ENCODE measurements at regions not wholly inside any gene's neighbourhood (a gene's known extent, or its start where the extent isn't known, plus 50 kb on each side); places are given as distances from the start of the nearest gene placed in this dataset.

- H3K4me3 ChIP-seq (ENCODE audit: low read length), result no peak overlapping the region
- no peak for TF ChIP-seq CTCF (conservative IDR thresholded peaks at IDR 0.05; ENCODE audit: low read depth, low read length)
- no peak for DNase-seq (ENCODE audit: low read depth)
Measured at GRCh38 chr5:172564883-172565282, 76.2 kb upstream of the NEURL1B start.

GRCh38 chr5:172564188-172564587 lies 76.9 kb upstream of the NEURL1B start:
- TF ChIP-seq CTCF (conservative IDR thresholded peaks at IDR 0.05; ENCODE audit: low read depth, low read length), result no peak
- H3K4me3 ChIP-seq (ENCODE audit: low read length), result no peak overlapping the region
- DNase-seq (ENCODE audit: low read depth), result no peak

GRCh38 chr5:172562443-172562842 lies 78.6 kb upstream of the NEURL1B start:
- no peak for DNase-seq (ENCODE audit: low read depth)
- H3K4me3 ChIP-seq (ENCODE audit: low read length), result no peak overlapping the region
- TF ChIP-seq CTCF (conservative IDR thresholded peaks at IDR 0.05; ENCODE audit: low read depth, low read length), result no peak

- DNase-seq (ENCODE audit: low read depth), result no peak
- H3K4me3 ChIP-seq (ENCODE audit: low read length), result no peak overlapping the region
- TF ChIP-seq CTCF (conservative IDR thresholded peaks at IDR 0.05; ENCODE audit: low read depth, low read length), result no peak
Measured at GRCh38 chr5:172561151-172561550, 79.9 kb upstream of the NEURL1B start.

GRCh38 chr5:172559004-172559932 lies 81.8 kb upstream of the NEURL1B start:
- DNase-seq (ENCODE audit: low read depth), result peak; percentile 6
- TF ChIP-seq CTCF (conservative IDR thresholded peaks at IDR 0.05; ENCODE audit: low read depth, low read length), result no peak
- no peak overlapping the region for H3K4me3 ChIP-seq (ENCODE audit: low read length)

GRCh38 chr5:172558076-172558976 lies 82.7 kb upstream of the NEURL1B start:
- DNase-seq (ENCODE audit: low read depth), result no peak

More at GRCh38 chr5:172558076-172558976, 82.7 kb upstream of the NEURL1B start:
- H3K4me3 ChIP-seq (ENCODE audit: low read length), result no peak overlapping the region
- TF ChIP-seq CTCF (conservative IDR thresholded peaks at IDR 0.05; ENCODE audit: low read depth, low read length), result no peak
